Peyer's patch (tissue), 4 donors: ENCODE measurements at regions not wholly inside any gene's neighbourhood (a gene's known extent, or its start where the extent isn't known, plus 50 kb on each side); places are given as distances from the start of the nearest gene placed in this dataset.

ENCODE experiments used
- POLR2A ChIP-seq, 2 donors: fragments of 450-650 bp; IDR thresholded peaks; one replicate each; pipeline ENCODE4 v1.5.1; 2017; ENCODE audit warnings: antibody characterized with exemption in 2 of 2, mild to moderate bottlenecking in 2 of 2, moderate library complexity in 2 of 2
- TF ChIP-seq, protein P1 (sequence below), 6 experiments: fragments of 450-650 bp in 4 of 6; fragments of 200-600 bp in 2 of 6; sonication (generic) in 1 of 6; IDR thresholded peaks; one replicate each; pipeline ENCODE4 v1.5.1; 2017 to 2019; ENCODE audit warnings: antibody characterized with exemption in 6 of 6, mild to moderate bottlenecking in 3 of 6, moderate library complexity in 1 of 6

DNA sequence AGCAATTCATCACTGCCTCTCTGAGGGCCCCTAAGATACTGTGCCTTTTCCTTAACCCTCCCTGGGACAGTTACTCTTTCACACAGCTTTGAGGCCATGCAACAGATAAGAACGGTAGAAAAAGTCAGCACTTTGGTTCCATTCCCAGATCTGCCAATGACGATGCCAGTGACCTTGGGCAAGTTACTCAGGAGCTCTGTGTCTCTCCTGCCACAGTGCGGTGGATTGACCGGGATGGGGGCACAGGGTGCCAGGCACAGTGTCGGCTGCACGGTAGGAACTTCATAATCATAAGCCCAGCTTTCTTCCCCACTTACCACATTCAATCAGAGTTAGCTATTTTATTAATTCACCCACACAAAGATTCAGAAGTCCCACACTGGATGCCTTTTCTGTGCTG is 1041.8 kb downstream of the TBC1D22A start:
- TF ChIP-seq POLR2A (IDR thresholded peaks at IDR 0.05), result no peak
- TF ChIP-seq, protein P1, sequence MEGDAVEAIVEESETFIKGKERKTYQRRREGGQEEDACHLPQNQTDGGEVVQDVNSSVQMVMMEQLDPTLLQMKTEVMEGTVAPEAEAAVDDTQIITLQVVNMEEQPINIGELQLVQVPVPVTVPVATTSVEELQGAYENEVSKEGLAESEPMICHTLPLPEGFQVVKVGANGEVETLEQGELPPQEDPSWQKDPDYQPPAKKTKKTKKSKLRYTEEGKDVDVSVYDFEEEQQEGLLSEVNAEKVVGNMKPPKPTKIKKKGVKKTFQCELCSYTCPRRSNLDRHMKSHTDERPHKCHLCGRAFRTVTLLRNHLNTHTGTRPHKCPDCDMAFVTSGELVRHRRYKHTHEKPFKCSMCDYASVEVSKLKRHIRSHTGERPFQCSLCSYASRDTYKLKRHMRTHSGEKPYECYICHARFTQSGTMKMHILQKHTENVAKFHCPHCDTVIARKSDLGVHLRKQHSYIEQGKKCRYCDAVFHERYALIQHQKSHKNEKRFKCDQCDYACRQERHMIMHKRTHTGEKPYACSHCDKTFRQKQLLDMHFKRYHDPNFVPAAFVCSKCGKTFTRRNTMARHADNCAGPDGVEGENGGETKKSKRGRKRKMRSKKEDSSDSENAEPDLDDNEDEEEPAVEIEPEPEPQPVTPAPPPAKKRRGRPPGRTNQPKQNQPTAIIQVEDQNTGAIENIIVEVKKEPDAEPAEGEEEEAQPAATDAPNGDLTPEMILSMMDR (IDR thresholded peaks at IDR 0.05), result no peak
